ENCODE measurements at regions not wholly inside any gene's neighbourhood (a gene's known extent, or its start where the extent isn't known, plus 50 kb on each side); places are given as distances from the start of the nearest gene placed in this dataset.
"Not testable (repeated sequence)": the region's sequence is repeated elsewhere in the genome, so short reads cannot be mapped to it uniquely, and the experiment has no call there.

DNA sequence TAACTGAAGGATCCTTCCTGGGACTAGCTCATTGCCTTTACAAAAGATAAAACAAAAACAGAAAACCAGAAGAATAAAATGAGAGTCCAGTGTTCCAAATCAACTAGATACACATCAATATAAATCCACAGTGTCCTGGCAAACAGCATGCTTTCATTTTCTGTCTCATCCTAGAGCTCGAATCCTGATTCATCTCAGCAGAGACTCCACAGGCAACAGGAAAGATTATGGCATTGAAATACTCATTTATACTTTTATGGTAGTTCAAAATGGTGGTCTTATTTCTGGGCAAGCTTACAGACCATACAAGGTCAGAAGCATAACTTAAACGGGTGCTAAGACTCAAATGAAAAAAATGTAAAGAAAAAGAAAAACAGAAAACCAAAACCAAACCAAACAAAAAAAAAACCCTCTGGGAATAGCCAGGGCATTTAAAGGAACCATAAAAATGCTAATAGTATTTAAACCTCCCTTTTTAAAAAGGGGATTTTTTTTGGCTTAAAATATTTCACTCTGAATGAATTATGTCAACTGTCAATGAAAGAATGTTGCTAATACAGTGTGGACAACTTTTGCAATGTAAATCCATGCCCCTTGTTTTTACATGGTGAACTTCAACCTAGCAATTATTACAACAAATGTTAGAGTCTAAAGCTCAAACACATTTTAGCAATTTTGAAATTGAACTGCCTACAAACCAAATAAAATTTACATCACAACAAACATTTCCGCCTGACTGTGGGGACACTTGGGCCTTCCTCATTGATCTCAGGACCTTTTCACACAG is 57.9 kb downstream of the GPR101 start:
- peak; percentile 10 for DNase-seq (ENCODE audit: low read depth)

DNA sequence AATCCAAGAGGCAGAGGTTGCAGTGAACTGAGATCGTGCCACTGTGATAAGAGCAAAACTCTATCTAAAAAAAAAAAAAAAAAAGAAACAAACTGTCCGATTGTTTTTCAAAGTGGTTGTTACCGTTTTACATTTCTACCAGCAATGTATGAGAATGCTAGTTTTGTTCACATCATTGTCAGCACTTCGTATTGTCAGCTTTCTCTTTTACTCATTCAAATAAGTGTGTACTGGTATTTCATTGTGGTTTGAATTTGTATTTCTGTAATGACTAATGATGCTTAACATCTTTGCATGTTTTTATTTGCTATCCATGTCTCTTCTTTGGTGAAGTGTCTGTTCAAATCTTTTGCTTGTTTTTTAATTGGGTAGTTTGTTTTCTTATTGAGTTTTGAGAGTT is 65.8 kb downstream of the GPR101 start:
- no peak for DNase-seq (ENCODE audit: low read depth)

DNA sequence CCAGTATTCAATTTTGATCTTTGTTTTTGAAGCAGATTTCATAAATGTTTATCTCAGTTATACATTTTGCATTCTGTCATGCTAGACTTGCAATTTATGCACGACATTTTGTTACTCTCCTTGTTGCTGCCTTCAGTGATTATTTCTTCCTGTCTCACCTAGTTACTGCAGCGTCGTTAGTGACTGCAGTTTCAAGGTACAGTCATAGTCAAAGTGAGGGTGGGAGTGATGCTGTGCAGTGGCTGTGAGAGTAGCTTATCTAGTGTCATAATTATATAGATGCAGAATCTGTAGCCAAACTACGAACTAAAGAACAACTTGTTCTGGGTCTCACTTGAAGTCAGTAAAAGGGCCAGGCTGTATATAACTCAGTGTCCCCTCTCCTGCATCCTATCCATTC is 69.8 kb downstream of the GPR101 start:
- no peak for DNase-seq (ENCODE audit: low read depth)

GRCh38 chrX:136961594-136962135 is 72.1 kb downstream of the GPR101 start:
- DNase-seq (ENCODE audit: low read depth): no peak

- DNase-seq (ENCODE audit: low read depth): peak; percentile 17
Measured at GRCh38 chrX:136954930-136955329, 74.4 kb upstream of the RBMX start.

GRCh38 chrX:136953867-136954787 is 73.6 kb upstream of the RBMX start:
- DNase-seq (ENCODE audit: low read depth): peak; percentile 48

DNA sequence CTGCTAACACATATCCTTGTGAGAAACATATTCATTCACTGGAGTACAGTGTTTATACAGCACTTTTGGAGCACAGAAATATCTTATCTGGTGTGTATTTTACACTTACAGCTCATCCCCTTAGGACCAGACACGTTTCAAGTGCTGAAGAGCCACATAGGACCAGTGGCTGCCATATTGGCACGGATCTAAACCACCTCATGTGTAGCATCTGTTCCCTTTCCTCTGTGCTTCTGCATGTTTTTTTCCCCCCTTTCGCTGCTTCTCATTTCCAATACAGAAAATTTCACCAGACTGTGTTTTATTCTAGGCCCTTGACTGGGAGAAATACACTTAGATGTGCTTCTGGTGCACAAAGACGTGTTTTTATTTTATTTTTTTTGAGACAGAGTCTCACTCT is 69.7 kb upstream of the RBMX start:
- DNase-seq (ENCODE audit: low read depth): no peak

DNA sequence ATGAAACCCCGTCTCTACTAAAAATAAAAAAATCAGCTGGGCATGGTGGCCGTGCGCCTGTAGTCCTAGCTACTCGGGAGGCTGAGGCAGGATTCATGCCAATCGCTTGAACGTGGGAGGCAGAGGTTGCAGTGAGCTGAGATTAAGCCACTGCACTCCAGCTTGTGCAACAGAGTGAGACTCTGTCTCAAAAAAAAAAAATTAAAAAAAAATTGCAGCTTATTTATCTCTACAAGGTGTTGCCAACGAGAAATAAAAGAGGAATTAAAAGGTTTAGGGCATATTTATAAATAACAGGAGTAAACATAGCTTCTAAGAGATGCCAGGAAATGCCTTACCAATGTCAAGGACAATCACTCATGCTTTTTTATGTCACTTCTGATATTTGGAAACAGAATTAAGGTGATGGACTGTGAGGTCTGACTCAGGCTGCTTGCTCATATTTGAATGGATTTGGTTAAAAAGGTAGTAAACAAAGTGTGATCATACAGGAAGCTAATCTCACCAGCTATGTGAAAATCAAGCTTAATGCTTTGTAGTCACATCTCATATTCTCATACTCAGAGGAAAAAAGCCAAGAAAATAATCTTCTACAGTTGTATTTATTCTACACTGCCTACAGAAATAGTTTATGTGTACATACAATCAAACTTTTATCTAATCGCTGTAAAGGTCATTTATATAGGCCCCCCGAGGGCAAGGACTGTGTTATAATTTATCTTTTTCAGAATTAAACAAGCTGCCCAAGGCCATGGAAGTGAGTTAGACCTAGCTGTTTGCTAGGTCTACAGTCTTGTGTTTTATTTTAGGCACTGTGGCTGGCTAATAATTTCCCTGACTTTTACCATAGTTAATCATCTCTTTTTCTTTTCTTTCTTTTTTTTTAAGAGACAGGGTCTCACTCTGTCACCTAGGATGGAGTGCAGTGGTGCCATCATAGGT is 61.1 kb upstream of the RBMX start:
- no peak for DNase-seq (ENCODE audit: low read depth)

DNA sequence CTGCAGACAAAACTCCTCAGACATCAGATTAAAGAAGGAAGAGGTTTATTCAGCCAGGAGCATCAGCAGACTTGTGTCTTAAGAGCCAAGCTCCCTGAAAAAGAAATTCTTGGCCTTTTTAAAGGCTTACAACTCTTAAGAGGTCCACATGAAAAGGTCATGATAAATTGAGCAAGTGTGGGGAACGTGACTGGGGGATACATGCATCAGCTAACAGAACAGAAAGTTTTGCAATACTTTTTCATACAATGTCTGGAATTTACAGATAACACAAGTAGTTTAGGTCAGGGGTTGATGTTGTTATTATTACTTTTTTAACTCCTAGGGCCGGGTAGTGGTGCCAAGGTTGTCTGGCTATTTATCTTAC is 55.6 kb upstream of the RBMX start:
- DNase-seq (ENCODE audit: low read depth): no peak

DNA sequence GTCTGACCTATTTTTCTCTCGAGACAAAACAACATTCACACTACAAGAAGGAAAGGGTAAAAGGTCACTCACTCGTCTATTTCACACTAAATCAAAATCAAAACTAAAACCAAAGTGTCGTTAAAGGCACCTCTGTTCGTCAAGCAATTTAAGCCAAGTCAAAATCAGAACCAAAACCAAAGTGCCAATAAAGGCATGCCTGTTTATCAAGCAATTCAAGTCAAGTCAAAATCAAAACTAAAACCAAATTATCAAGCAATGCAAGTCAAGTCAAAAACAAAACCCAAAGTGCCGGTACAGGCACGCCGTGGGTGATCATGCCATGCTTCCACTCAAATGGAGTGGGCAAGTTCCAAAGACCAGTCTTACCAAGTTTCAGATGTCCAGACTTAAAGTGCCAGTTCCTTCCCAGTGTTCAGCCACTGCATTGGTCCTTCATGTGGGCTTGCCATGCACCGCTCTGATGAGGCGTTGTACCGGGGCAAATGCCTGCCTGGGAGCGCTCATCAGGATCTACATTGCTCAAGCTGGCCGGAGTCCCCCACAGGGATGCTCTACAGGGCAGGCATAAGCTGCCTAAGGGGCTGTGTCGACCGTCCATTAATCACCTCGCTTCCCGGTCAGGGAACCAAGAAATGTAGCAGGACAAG is 55.1 kb upstream of the RBMX start:
- DNase-seq (ENCODE audit: low read depth): not testable (repeated sequence)

DNA sequence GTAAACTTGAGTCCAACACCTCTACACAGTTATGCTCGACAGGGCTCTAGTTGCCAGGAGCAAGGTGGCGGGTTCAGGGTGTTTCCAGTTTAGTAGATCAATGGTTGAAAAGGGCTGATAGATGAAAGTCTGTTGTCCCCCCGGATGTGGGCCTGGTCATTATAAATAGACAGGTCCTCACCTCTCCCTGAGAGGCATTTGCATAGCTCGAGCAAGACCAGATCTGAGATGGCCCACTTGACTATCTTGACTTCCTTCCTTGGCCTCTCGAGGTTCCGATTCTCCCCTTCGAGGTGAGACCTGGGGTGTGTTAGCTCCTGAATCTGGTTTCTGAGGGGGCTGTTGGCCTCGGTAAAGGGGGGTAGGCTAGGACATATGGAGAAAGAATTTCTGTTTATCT is 54.1 kb upstream of the RBMX start:
- not testable (repeated sequence) for DNase-seq (ENCODE audit: low read depth)

- no peak for DNase-seq (ENCODE audit: low read depth)
Measured at GRCh38 chrX:136933611-136934145, 53.2 kb upstream of the RBMX start.

- DNase-seq (ENCODE audit: low read depth): no peak
Measured at GRCh38 chrX:136931661-136932060, 51.1 kb upstream of the RBMX start.
